GM19025 (cell line): ENCODE measurements at regions not wholly inside any gene's neighbourhood (a gene's known extent, or its start where the extent isn't known, plus 50 kb on each side); places are given as distances from the start of the nearest gene placed in this dataset.
"Not testable (repeated sequence)": the region's sequence is repeated elsewhere in the genome, so short reads cannot be mapped to it uniquely, and the experiment has no call there.

Source experiments
- ATAC-seq: cut with Tn5 transposase; IDR thresholded peaks from one replicate; pipeline ENCODE4 v1.9.1; 2021; ENCODE audit warnings: mild to moderate bottlenecking, low read depth, moderate library complexity; ENCODE audit not compliant: unreplicated experiment

DNA sequence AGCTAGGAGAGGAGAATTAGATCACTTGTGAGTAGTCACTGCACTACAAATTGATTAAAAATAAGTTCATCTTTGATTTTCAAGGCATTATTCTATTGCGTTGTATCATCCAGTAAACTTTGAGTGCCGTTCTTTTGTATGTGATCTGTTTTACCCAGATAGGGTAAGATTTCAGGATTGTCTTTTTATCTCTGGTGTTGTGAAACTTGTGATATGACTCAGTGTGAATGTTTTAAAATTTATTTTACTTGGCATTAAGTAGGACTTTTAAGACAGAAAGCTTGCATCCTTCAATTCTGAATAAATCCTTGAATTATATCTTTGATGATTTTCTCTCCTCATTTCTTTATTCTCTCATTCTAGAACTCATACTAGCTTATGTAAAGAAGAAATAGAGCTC is 93.3 kb upstream of the ADAMTS5 start:
- no peak for ATAC-seq

DNA sequence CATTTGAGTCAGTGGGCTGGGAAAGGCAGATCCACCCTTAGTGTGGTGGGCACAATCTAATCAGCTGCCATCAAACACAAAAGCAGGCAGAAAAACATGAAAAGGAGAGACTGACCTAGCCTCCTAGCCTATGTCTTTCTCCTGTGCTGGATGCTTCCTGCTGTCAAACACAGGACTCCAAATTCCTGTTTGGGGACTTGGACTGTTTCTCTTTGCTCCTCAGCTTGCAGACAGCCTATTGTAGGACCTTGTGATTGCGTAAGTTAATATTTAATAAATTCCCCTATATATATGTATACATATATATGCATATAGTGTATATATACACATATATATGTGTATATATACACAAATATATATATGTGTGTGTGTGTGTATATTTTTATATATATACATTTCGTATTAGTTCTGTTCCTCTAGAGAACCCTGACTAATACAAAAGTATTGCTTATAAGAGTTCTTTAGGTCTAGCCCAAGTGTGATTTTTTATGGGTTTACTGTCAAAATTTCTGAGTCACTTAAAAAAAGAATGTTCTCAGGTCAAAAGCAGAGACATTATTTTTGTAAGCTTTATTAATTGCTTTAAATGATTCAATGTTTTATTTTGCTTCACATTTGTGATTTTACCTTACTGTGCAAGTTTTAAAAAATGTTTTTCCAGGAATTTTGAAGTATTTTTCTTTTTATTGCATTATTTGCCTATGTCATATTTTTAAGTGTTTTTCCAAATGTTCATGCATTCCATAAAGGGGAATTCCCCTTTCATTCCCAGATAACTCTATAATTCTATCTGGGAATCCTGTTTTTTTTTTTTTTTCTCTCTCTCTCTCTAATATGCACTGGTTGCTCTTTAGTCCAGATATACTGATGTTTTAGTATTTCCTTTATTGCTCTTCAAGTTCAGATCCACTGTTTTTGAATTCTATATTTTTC is 92.1 kb upstream of the ADAMTS5 start:
- ATAC-seq, result no peak

DNA sequence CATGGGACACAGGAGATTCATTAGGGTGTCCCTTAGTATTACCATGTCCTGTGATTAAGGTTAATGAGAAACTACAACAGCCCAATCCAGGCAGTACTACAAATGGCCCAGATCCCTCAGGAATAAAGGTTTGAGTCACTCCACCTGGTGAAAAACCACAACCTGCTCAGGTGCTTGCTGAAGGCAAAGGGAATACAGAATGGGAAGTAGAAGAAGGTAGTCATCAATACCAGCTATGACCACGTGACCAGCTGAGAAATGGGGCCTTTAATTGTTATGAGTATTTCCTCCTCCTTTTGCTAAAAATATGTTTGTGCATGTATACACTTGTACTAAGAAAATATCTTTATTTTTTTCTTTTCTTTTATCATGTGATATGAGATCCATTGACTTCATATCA is 91.1 kb upstream of the ADAMTS5 start:
- no peak for ATAC-seq

DNA sequence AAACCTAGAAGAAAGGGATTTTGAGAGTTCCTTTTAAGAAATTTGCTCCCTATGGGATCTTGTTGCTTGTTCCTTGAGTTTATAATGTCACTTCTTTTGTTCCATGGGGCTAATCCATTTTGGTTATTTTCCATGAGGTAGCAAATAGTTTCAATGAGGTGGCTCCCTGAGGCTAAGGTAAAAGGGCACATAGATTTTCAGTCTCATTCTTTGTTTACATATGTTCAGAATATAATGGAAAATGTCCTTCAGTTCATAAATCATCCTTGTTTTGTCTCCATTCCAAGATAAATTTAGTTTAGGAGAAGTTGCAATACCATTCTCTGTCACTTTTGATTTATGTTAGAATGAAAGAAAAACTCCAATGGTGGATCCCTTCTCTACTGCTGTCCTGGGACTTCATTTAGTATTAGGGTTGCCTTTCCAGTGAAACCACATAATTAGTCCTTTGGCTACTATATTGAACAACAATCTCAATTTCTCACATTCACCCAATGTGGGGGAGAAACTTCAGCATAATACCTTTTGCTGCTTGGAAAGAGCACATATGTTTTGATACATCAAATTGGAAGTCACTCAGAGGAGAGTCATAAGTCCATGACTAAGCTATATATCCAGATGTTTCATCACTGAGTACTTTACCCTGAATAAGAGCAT is 80.9 kb upstream of the ADAMTS5 start:
- no peak for ATAC-seq

DNA sequence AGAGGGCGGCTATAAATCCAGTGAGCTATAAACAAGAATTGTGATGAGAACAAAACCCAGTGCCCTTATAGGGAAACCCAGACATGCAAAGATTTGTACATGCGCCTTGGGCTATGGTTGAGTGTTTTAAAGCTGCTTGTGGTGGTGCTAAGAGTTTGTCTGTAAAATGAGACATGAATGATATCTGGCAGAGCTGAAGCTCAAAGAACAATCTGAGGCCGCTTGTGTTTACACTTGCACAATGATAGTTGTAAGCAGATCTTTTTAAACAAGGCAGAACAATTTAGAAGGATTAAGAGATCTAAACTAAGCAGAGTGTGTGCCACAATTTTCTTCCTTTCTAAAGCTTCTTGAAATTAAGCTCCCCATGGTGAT is 80.4 kb upstream of the ADAMTS5 start:
- no peak for ATAC-seq

DNA sequence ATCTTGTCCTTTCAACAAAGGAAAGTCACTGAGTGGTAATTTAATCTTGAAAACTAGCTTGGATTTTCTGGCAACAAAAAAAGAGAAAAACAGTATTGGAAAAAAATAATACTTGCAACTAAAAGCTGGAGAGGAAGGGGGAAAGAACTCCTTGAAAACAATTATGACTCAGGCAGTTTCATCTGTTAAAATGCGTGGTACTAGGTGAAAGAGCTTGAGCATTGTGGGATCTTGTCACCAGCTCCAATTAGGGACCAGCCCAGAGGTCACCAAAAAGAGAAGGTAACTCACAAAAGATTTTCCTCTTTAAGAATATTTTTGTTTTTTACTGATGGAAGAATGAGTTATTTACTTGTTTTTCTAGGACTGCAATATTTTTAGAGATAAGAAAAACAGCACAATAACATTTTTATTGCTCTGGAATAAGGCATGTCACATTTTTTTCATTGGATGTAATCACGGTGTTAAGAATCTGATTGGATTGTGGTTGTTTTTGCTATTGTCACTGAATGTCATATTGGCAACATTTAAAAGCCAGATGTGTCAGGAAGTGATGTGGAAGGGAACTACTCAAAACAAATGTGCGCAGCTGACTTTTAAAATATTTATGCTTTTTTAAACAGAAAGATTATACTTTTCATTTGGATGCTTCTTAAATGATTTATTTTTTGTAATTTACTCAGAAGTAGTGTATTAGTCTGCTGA is 78.5 kb upstream of the ADAMTS5 start:
- no peak for ATAC-seq

DNA sequence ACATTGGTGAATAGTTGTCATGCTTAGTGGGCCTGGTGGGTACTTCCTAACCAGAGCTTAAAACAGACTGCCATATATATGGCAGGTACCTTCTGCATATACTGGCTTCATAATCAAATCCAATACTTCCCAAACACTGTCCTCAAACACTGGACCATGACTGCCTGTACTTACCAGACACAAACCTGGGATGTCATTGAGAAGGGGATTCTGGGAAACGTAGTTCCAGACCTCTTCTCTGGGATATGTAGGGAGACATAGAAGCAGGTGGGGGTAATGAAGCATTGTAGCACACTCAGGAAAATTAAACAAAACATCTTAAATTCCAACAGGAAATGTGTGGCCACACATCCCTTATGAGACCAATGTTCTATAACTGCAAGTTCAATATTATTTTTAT is 76.5 kb upstream of the ADAMTS5 start:
- no peak for ATAC-seq

DNA sequence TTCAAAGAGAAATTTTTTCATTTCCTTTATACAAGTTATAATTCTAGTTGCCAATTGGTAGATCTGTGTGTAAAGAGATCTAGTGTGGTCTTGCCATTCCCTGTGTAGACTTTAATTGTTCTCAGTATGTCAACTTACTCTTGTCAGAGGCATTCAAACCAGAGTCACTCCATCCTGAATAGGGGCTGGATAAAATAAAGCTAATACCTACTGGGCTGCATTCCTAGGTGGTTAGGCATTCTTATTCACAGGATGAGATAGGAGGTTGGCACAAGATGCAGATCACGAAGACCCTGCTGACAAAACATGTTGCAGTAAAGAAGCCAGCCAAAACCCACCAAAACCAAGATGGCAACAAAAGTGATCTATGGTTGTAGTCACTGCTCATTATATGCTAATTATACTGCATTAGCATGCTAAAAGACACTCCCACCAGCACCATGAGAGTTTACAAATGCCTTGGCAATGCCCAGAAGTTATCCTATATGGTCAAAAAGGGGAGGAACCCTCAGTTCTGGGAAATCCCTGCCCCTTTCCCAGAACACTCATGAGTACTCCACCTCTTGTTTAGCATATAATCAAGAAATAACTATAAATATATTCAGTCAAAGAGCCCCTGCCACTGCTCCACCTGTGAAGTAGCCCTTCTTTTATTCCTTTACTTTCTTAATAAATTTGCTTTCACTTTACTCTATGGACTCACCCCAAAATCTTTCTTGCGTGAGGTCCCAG is 74.0 kb upstream of the ADAMTS5 start:
- ATAC-seq, result no peak

DNA sequence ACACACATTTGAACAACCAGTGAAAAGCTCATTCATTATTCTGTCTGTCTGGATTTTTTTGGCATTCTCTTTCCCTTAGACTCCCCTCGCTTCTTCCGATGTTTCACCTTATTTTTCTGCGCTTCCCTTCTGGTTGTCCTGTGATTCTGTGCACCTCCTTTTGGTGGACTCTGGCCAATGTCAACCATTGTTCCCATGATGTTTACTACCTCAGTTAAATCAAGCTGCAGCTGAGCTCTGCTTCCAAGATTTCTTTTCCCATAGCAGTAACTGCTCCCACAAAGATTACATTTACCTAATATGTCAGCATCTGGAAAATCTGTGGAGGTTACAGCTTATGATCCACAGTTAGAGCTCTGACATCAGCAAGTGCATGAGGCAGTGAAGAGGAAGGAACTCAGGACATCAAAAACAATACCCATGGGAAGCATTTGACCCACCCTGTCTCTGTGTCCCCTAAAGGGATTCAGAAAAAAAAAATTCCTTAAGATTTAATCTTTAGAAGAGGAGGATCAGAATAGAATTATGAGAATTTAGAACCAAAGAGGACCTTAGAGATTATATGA is 69.9 kb upstream of the ADAMTS5 start:
- no peak for ATAC-seq

DNA sequence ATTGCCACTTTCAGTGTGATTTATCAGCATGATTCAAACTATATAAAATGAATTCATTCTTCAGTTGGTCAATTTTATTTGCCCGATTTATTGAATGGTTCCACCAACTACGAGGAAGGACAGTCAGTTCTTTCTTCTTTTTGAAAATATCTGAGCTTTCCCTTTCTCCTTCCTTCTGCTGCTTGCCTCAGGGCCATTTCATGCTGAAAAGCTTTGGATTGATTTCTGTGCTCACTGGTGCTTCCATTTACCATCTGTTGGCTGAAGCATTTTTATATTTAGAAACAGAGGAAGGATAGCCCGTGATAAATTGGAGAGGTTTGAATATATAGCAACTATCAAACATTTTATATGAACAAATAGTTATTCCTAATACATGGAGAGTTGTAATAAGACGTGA is 68.9 kb upstream of the ADAMTS5 start:
- no peak for ATAC-seq

DNA sequence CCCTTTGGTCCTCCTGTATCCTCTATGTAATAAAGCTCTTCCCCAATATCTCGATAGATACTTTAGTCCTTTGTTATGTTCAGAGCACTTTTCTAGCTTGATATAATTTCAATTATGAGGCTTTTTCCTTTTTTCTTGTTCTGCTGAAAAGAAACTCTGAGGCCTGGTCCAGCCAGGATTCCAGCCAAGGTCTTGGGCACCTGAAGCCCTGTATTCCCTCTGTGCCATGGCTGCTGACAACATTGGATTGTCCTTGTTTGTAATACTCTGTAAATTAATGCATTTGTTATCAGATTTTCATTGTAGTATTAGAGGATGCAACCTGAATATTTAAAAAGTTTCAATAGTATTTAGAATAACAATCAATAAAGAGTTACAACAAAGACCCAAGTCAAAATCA is 67.9 kb upstream of the ADAMTS5 start:
- no peak for ATAC-seq

DNA sequence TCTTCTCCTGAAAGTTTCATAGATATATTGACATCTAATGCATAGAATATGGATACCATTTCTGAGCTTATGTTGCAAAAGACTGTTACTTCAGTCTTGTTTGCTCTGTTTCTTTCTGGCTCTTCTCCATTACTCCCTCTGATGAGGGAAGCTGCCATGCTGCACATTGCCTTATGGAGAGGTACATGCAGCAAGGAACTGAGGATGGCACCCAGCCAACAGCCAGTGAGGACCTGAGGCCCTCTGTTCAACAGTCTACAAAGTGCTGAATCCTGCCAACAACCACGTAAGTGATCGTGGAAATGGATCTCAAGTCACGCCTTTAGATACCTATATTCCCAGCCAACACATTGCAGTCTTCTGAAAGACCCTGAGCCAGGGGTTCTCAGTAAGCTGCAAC is 66.6 kb upstream of the ADAMTS5 start:
- ATAC-seq, result no peak

DNA sequence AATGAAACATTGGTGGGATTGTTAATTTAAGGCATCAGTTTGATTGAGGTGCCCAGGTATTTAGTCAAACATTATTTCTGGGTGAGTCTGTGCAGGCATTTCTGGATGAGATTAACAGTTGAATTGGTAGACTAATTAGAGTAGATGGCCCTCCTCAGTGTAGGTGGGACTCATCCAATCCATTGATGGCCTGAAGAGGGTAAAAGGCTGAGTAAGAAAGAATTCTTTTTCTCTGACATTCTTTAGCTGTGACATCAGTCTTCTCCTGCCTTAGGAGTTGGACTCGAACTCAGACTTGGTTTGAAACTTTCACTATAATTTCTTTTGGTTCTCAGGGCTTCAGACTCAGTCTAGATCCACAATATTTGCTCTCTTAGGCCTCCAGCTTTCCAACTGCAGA is 59.6 kb upstream of the ADAMTS5 start:
- ATAC-seq, result no peak

DNA sequence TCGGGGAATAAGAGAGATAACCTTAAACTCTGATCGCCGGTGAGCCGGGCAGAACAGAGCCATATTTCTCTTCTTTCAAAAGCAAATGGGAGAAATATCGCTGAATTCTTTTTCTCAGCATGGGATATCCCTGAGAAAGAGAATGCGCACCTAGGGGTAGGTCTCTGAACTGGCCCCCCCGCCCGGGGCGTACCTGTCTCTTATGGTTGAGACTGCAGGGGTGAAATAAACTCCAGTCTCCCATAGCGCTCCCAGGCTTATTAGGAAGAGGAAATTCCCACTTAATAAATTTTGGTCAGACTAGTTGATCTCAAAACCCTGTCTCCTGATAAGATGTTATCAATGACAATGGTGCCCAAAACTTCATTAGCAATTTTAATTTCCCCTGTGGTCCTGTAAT is 58.8 kb upstream of the ADAMTS5 start:
- not testable (repeated sequence) for ATAC-seq

DNA sequence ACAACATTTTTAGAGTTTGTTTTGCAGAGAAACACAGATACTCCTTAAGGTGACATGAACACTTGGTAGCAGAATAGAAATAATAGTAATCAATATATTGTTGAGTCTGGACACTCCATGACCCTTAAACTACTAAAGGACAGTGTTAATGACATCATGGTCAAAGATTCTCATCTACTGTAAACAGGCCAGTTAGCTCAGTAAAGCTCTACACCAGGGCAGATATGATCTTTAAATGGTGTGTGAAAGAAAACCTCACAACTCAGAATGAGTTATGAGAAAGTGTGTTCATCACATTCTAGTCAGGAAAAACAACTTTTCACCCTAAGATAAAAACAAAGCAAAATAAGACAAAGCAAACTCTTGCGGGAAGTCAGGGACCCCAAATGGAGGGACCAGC is 58.1 kb upstream of the ADAMTS5 start:
- no peak for ATAC-seq

DNA sequence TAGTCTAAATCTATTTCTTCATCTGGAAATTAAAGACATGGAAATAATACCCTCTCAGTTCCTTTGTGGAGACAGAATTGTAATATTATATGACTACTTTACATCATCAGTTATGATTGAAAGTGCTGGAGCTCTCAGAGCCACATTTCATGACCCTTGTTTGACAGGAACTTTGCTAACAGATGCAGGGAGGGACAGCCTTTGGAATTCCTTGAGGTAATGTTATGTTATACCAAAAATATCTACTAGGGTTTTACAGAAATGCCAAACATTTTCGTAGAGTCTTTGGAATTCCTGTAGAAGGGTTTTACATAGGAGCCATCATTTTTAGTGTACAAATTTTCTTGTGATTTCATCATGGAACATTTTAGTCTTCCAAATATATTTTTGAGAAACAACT is 57.4 kb upstream of the ADAMTS5 start:
- ATAC-seq, result no peak

DNA sequence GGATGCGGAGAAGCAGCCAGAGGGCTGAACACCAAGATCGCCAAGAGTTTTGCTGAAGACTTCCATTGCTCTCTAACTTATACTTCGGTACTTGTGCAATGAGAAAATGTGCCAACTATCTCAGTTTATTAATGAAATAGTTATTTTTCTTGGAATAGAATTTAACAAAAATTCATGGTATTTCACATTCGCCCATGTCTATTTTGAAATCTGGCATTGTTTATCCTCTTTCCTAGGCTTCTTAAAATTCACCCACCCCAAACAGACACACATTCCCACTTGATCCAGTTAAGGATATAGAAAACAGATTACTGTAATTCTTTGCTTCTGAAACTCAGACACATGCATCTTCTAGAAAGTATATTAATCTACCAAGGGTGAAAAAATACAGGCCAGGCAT is 56.3 kb upstream of the ADAMTS5 start:
- ATAC-seq, result no peak

DNA sequence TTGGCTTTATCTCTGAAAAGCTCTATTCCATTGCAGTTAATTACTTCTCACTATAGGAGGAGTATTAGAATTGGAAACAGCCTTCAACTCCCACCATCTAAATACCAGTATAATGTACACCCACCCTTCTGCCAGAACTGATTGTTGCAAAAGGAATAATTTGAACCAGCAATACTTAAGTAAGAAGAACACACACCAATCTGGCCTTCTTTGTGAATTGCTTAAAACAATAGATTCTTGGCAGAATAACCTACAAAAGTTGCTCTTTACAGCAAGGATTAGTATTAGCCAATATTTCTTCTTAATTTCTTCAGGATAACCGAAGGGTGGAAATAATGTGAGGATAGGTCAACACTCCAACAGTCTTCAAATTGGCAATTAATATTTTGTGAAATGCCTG is 54.9 kb upstream of the ADAMTS5 start:
- ATAC-seq, result no peak

DNA sequence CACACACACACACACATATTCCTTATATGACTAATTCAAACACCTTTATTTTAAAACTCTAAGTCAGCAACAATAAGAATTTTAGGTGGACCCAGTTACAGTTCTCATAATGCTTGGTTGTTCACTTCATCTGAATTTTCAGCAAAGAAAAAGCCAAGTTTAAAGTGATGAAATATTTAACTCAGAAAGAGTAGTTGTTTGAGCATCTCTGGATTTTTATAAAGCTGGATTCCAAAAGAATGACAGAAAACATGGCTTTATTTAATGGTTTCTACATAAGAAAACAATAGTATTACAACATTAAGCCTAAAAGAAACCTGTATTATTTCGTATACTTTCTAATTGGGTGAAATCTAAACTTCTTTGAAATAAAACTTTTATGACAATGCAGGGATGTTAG is 54.2 kb upstream of the ADAMTS5 start:
- ATAC-seq, result no peak

DNA sequence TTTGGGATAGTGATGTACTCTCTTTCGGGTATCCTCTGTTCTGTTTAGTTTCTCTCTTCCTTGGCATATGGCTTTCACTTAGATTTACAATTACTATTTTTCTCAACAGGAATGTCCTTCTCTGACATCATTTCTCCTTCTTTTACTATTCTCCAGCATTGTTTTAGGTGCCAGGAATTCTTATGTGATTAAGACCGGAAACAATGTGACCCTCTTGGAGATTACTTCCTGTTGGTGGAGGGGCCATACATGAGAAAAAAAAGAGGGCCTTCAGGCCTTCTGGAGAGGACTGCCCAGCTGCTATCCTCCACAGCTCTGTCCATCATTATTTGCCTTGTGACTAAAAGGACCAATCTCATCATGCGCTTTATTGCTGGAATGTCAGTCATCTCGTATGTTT is 50.4 kb upstream of the ADAMTS5 start:
- no peak for ATAC-seq
